Heart right ventricle (tissue), 16 donors: ENCODE measurements at regions not wholly inside any gene's neighbourhood (a gene's known extent, or its start where the extent isn't known, plus 50 kb on each side); places are given as distances from the start of the nearest gene placed in this dataset.

Experiments used
- ATAC-seq, 8 donors: fragments of 200-7000 bp; cut with Tn5 transposase; one replicate each; pipeline ENCODE4 v1.9.1; 2020; ENCODE audit warnings: mild to moderate bottlenecking in 8 of 8, moderate library complexity in 8 of 8, moderate number of reproducible peaks in 1 of 8
- DNase-seq, 2 donors: peaks; one replicate each; pipeline ENCODE4 v3.0.0-alpha.2; 2020
- H3K27ac ChIP-seq, 10 donors: fragments of 200-600 bp; sonication (generic) in 2 of 10; one replicate each; pipeline versions ENCODE4 v1.5.0 to v1.8.0; 2020 to 2022; ENCODE audit warnings: mild to moderate bottlenecking in 3 of 10
- H3K27me3 ChIP-seq, 7 donors: fragments of 200-600 bp; one replicate each; pipeline ENCODE4 v1.8.0; 2021 to 2022; ENCODE audit warnings: mild to moderate bottlenecking in 2 of 7
- H3K36me3 ChIP-seq, 9 donors: fragments of 200-600 bp; sonication (generic) in 1 of 9; one replicate each; pipeline versions ENCODE4 v1.5.0 to v1.8.0; 2020 to 2022; ENCODE audit warnings: mild to moderate bottlenecking in 2 of 9
- H3K4me1 ChIP-seq, 9 donors: fragments of 200-600 bp; sonication (generic) in 1 of 9; one replicate each; pipeline versions ENCODE4 v1.5.0 to v1.8.0; 2020 to 2022; ENCODE audit warnings: mild to moderate bottlenecking in 4 of 9
- H3K4me3 ChIP-seq, 10 donors: fragments of 200-600 bp; sonication (generic) in 2 of 10; one replicate each; pipeline versions ENCODE4 v1.5.0 to v1.8.0; 2020 to 2022; ENCODE audit warnings: mild to moderate bottlenecking in 7 of 10, moderate library complexity in 2 of 10
- H3K9me3 ChIP-seq, 11 donors: fragments of 200-600 bp in 10 of 11; sonication (generic) in 2 of 11; one replicate each; pipeline versions ENCODE4 v1.5.0 to v1.8.0; 2013 to 2022; ENCODE audit warnings: mild to moderate bottlenecking in 2 of 11, control low read depth in 1 of 11, moderate library complexity in 1 of 11
- CTCF ChIP-seq, 9 donors: fragments of 200-600 bp; sonication (generic) in 2 of 9; IDR thresholded peaks; one replicate each; pipeline versions ENCODE4 v1.5.0 to v1.8.0; 2021 to 2022; ENCODE audit warnings: antibody characterized with exemption in 9 of 9, mild to moderate bottlenecking in 5 of 9, moderate library complexity in 1 of 9
- WGBS, 2 donors: extraction: QIAGEN DNeasy Blood & Tissue Kit; methylation state at CpG; one replicate each; pipeline ENCODE4 v1.1.7; 2013; ENCODE audit warnings: inconsistent platforms in 1 of 2; 5-methylcytosine and 5-hydroxymethylcytosine counted together
- intact Hi-C, 10 donors: fragments of 100-400 bp; cut with DNase I; formaldehyde crosslinking; loops; one replicate each; pipeline versions ENCODE4 v1.11.1 to v1.14.2; 2022
- donor health status: Arrhythmogenic right ventricular cardiomyopathy.
- donor health status: ischemic (EF 13 %, LVEDD 7.1; RV severe dilation, severe dysfunction).
- donor health status: healthy with polysubstance abuse.
- donor health status: DM: no; HTN: yes; CAD: no.
- donor health status: DM: no; HTN: no; CAD: no.
- donor health status: ischemic (EF 25% LVEDD 6.9; RV normal size, moderate dysfunction).
- donor health status: ischemic (EF 25% LVEDD 5.7; RV mildly dilated, moderate dysfunction).
- donor health status: healthy.
- donor health status: DM: yes; HTN: yes; CAD: no.
- donor health status: Ischemic cardiomyopathy.
- donor health status: ischemic (EF 35%, LVEDD 5.7; RV mildly dilated, moderate dysfunction).
- donor health status: nonischemic (EF 11% LVEDD 7.7; RV severe dilation, severe dysfunction).
- donor health status: DM: yes; HTN: yes; CAD: no.
- donor health status: PGD.
- donor health status: ischemic (EF 29% LVEDD 5.4; RV normal size, mild dysfunction).
- donor health status: nonischemic (EF 23%, LVEDD 6.1; RV moderate dilation, normal function).

GRCh38 chr18:73214970-73215369, 347.2 kb upstream of the NETO1 start:
- intact Hi-C loops: no loop called here
- no peaks in the 10 kb centered on the region for H3K27me3 ChIP-seq
- H3K4me3 ChIP-seq: no peak overlapping the region
- TF ChIP-seq CTCF (IDR thresholded peaks at IDR 0.05): no peak
- H3K9me3 ChIP-seq: peaks cover 0 to 24% (median 14%) of the 10 kb centered on the region in 11 donors
- 80 to 90% methylated on average over 7 of the region's 7 CpGs for WGBS, 2 donors
- H3K27ac ChIP-seq: no peak overlapping the region
- H3K4me1 ChIP-seq: no peaks in the 10 kb centered on the region
- DNase-seq (no peak), ATAC-seq (no peak)
- no peaks in the 10 kb centered on the region for H3K36me3 ChIP-seq

- intact Hi-C loops: no loop called here
- TF ChIP-seq CTCF (IDR thresholded peaks at IDR 0.05): no peak
- WGBS, 2 donors: 61 to 75% methylated on average over 4 of the region's 4 CpGs
Observed at GRCh38 chr18:73212442-73212841, 344.7 kb upstream of the NETO1 start.

GRCh38 chr18:73201940-73202339, 334.2 kb upstream of the NETO1 start:
- no peak for TF ChIP-seq CTCF (IDR thresholded peaks at IDR 0.05)

More at GRCh38 chr18:73212442-73212841, 344.7 kb upstream of the NETO1 start:
- ATAC-seq: no peak
- no peak for DNase-seq
- Histone ChIP-seq H3K36me3 (no peaks in the 10 kb centered on the region), H3K27me3 (no peaks in the 10 kb centered on the region), H3K9me3 (peaks cover 0 to 14% (median 0%) of the 10 kb centered on the region in 11 donors), H3K27ac (no peak overlapping the region), H3K4me1 (no peaks in the 10 kb centered on the region), H3K4me3 (no peak overlapping the region)

GRCh38 chr18:73199151-73199550, 331.4 kb upstream of the NETO1 start:
- WGBS, 2 donors: 54 to 70% methylated on average over 1 of the region's 1 CpG
- no peaks in the 10 kb centered on the region for H3K36me3 ChIP-seq
- H3K4me3 ChIP-seq: no peak overlapping the region
- DNase-seq: no peak
- peaks cover 0 to 4% (median 0%) of the 10 kb centered on the region in 11 donors for H3K9me3 ChIP-seq
- no peak for ATAC-seq
- H3K4me1 ChIP-seq: no peaks in the 10 kb centered on the region
- intact Hi-C loops: no loop called here
- no peak overlapping the region for H3K27ac ChIP-seq
- TF ChIP-seq CTCF (IDR thresholded peaks at IDR 0.05): no peak
- no peaks in the 10 kb centered on the region for H3K27me3 ChIP-seq

More at GRCh38 chr18:73201940-73202339, 334.2 kb upstream of the NETO1 start:
- Histone ChIP-seq H3K27ac (no peak overlapping the region), H3K27me3 (no peaks in the 10 kb centered on the region), H3K4me3 (no peak overlapping the region), H3K9me3 (peaks cover 0 to 4% (median 0%) of the 10 kb centered on the region in 11 donors), H3K4me1 (no peaks in the 10 kb centered on the region), H3K36me3 (no peaks in the 10 kb centered on the region)
- no peak for ATAC-seq
- no peak for DNase-seq
- intact Hi-C loops: no loop called here
- WGBS, 2 donors: 70 to 73% methylated on average over 6 of the region's 6 CpGs
